Neutrophil (primary cell): ENCODE measurements at regions not wholly inside any gene's neighbourhood (a gene's known extent, or its start where the extent isn't known, plus 50 kb on each side); places are given as distances from the start of the nearest gene placed in this dataset.

Experiments used
- H3K27ac ChIP-seq: fragments of 200-600 bp; sonication (generic); 2 replicates; pipeline ENCODE4 v1.5.1; 2016; ENCODE audit warnings: mild to moderate bottlenecking, moderate library complexity
- H3K27me3 ChIP-seq: fragments of 200-600 bp; sonication (generic); 2 replicates; pipeline ENCODE4 v1.6.0; 2016; ENCODE audit warnings: mild to moderate bottlenecking
- H3K36me3 ChIP-seq: fragments of 200-600 bp; sonication (generic); 2 replicates; pipeline ENCODE4 v1.5.1; 2017
- H3K4me1 ChIP-seq, 2 experiments: fragments of 200-600 bp in 1 of 2; sonication (generic) in 1 of 2; 1 replicate in 1 of 2; 2 replicates in 1 of 2; pipeline versions ENCODE4 v1.5.1 to v1.6.1; 2013 to 2016; ENCODE audit warnings: low read depth in 1 of 2, low read length in 1 of 2, mild to moderate bottlenecking in 1 of 2, moderate library complexity in 1 of 2; ENCODE audit not compliant: control insufficient read depth in 1 of 2, insufficient read depth in 1 of 2
- H3K4me3 ChIP-seq, 2 experiments: fragments of 200-600 bp in 1 of 2; sonication (generic) in 1 of 2; 1 replicate in 1 of 2; 2 replicates in 1 of 2; pipeline ENCODE4 v1.5.1; 2013 to 2016; ENCODE audit warnings: low read depth in 1 of 2, low read length in 1 of 2, mild to moderate bottlenecking in 1 of 2, moderate library complexity in 1 of 2
- H3K9me3 ChIP-seq: fragments of 200-600 bp; sonication (generic); 2 replicates; pipeline ENCODE4 v1.5.1; 2016
- CTCF ChIP-seq: fragments of 200-600 bp; sonication (generic); IDR thresholded peaks from 2 replicates; pipeline ENCODE4 v1.5.1; 2016; ENCODE audit warnings: antibody characterized with exemption

GRCh38 chr10:89975071-89975470 lies 273.7 kb downstream of the KIF20B start:
- TF ChIP-seq CTCF: no peak
- no peak overlapping the region for H3K27ac ChIP-seq
- H3K4me1 ChIP-seq: no peaks in the 10 kb centered on the region
- H3K9me3 ChIP-seq: no peaks in the 10 kb centered on the region
- no peaks in the 10 kb centered on the region for H3K36me3 ChIP-seq
- no peaks in the 10 kb centered on the region for H3K27me3 ChIP-seq
- no peak overlapping the region for H3K4me3 ChIP-seq

GRCh38 chr10:89975771-89976170 lies 274.4 kb downstream of the KIF20B start:
- TF ChIP-seq CTCF: no peak
- no peak overlapping the region for H3K27ac ChIP-seq
- no peaks in the 10 kb centered on the region for H3K36me3 ChIP-seq
- no peak overlapping the region for H3K4me3 ChIP-seq
- H3K9me3 ChIP-seq: no peaks in the 10 kb centered on the region
- H3K4me1 ChIP-seq: no peaks in the 10 kb centered on the region
- H3K27me3 ChIP-seq: no peaks in the 10 kb centered on the region

- H3K4me3 ChIP-seq: no peak overlapping the region
- H3K36me3 ChIP-seq: no peaks in the 10 kb centered on the region
- no peaks in the 10 kb centered on the region for H3K9me3 ChIP-seq
- no peak for TF ChIP-seq CTCF
- no peaks in the 10 kb centered on the region for H3K4me1 ChIP-seq
- H3K27ac ChIP-seq: no peak overlapping the region
- H3K27me3 ChIP-seq: no peaks in the 10 kb centered on the region
These were observed 276.7 kb downstream of the KIF20B start for GRCh38 chr10:89978081-89978480.

GRCh38 chr10:89979726-89980125 lies 278.3 kb downstream of the KIF20B start:
- Histone ChIP-seq H3K36me3 (no peaks in the 10 kb centered on the region), H3K4me1 (no peaks in the 10 kb centered on the region), H3K4me3 (no peak overlapping the region), H3K9me3 (no peaks in the 10 kb centered on the region), H3K27ac (no peak overlapping the region), H3K27me3 (no peaks in the 10 kb centered on the region)
- TF ChIP-seq CTCF: no peak

GRCh38 chr10:89980166-89980565 lies 278.8 kb downstream of the KIF20B start:
- no peaks in the 10 kb centered on the region for H3K9me3 ChIP-seq
- no peaks in the 10 kb centered on the region for H3K27me3 ChIP-seq
- H3K4me1 ChIP-seq: no peaks in the 10 kb centered on the region
- TF ChIP-seq CTCF: no peak
- H3K4me3 ChIP-seq: no peak overlapping the region
- no peak overlapping the region for H3K27ac ChIP-seq
- no peaks in the 10 kb centered on the region for H3K36me3 ChIP-seq

GRCh38 chr10:89981891-89982290 lies 280.5 kb downstream of the KIF20B start:
- no peak for TF ChIP-seq CTCF

More at GRCh38 chr10:89981891-89982290, 280.5 kb downstream of the KIF20B start:
- Histone ChIP-seq H3K4me1 (no peaks in the 10 kb centered on the region), H3K4me3 (no peak overlapping the region), H3K27me3 (no peaks in the 10 kb centered on the region), H3K36me3 (no peaks in the 10 kb centered on the region), H3K9me3 (no peaks in the 10 kb centered on the region), H3K27ac (no peak overlapping the region)
